Esophagus muscularis mucosa (tissue), 3 donors: ENCODE measurements at regions not wholly inside any gene's neighbourhood (a gene's known extent, or its start where the extent isn't known, plus 50 kb on each side); places are given as distances from the start of the nearest gene placed in this dataset.

ENCODE experiments used
- POLR2AphosphoS5 ChIP-seq, 2 donors: sonication (generic); formaldehyde crosslinking; IDR thresholded peaks; one replicate each; pipeline ENCODE4 v1.6.1; 2017; ENCODE audit warnings: antibody characterized with exemption in 2 of 2
- TF ChIP-seq, protein P1 (sequence below), 3 experiments: fragments of 200-600 bp in 2 of 3; fragments of 450-650 bp in 1 of 3; sonication (generic) in 2 of 3; IDR thresholded peaks; one replicate each; pipeline ENCODE4 v1.5.1; 2017 to 2019; ENCODE audit warnings: antibody characterized with exemption in 3 of 3, mild to moderate bottlenecking in 2 of 3, moderate library complexity in 1 of 3

- TF ChIP-seq, protein P1, sequence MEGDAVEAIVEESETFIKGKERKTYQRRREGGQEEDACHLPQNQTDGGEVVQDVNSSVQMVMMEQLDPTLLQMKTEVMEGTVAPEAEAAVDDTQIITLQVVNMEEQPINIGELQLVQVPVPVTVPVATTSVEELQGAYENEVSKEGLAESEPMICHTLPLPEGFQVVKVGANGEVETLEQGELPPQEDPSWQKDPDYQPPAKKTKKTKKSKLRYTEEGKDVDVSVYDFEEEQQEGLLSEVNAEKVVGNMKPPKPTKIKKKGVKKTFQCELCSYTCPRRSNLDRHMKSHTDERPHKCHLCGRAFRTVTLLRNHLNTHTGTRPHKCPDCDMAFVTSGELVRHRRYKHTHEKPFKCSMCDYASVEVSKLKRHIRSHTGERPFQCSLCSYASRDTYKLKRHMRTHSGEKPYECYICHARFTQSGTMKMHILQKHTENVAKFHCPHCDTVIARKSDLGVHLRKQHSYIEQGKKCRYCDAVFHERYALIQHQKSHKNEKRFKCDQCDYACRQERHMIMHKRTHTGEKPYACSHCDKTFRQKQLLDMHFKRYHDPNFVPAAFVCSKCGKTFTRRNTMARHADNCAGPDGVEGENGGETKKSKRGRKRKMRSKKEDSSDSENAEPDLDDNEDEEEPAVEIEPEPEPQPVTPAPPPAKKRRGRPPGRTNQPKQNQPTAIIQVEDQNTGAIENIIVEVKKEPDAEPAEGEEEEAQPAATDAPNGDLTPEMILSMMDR (IDR thresholded peaks at IDR 0.05), result no peak
- no peak for TF ChIP-seq POLR2AphosphoS5 (IDR thresholded peaks at IDR 0.05)
Observed at GRCh38 chr18:25962919-25963318, 127.5 kb downstream of the SS18 start.
